HG03342 (cell line): ENCODE measurements at regions not wholly inside any gene's neighbourhood (a gene's known extent, or its start where the extent isn't known, plus 50 kb on each side); places are given as distances from the start of the nearest gene placed in this dataset.

Source experiments
- ATAC-seq: cut with Tn5 transposase; IDR thresholded peaks from one replicate; pipeline ENCODE4 v1.9.1; 2021; ENCODE audit warnings: mild to moderate bottlenecking, moderate library complexity; ENCODE audit not compliant: unreplicated experiment

GRCh38 chr18:51789871-51790270 lies 550.1 kb upstream of the DCC start:
- ATAC-seq: no peak

- no peak for ATAC-seq
These were observed 538.5 kb upstream of the DCC start for GRCh38 chr18:51801514-51801913.

- ATAC-seq: no peak
These were observed 537.2 kb upstream of the DCC start for GRCh38 chr18:51802569-51803428.

- no peak for ATAC-seq
These were observed 532.7 kb upstream of the DCC start for GRCh38 chr18:51807336-51807735.

GRCh38 chr18:51811883-51812282 lies 528.1 kb upstream of the DCC start:
- ATAC-seq: peak; percentile 61

- no peak for ATAC-seq
These were observed 526.3 kb upstream of the DCC start for GRCh38 chr18:51813740-51814139.

- no peak for ATAC-seq
These were observed 518.4 kb upstream of the DCC start for GRCh38 chr18:51821610-51822009.

GRCh38 chr18:51824746-51825145 lies 515.3 kb upstream of the DCC start:
- ATAC-seq: no peak

- no peak for ATAC-seq
These were observed 506.1 kb upstream of the DCC start for GRCh38 chr18:51833850-51834249.

- no peak for ATAC-seq
These were observed 491.3 kb upstream of the DCC start for GRCh38 chr18:51848702-51849101.

- ATAC-seq: no peak
These were observed 487.3 kb upstream of the DCC start for GRCh38 chr18:51852681-51853080.

- no peak for ATAC-seq
These were observed 482.0 kb upstream of the DCC start for GRCh38 chr18:51857989-51858388.

GRCh38 chr18:51861046-51861445 lies 479.0 kb upstream of the DCC start:
- ATAC-seq: no peak

GRCh38 chr18:51862051-51862715 lies 477.8 kb upstream of the DCC start:
- no peak for ATAC-seq

GRCh38 chr18:51864219-51864965 lies 475.6 kb upstream of the DCC start:
- no peak for ATAC-seq

- ATAC-seq: no peak
These were observed 474.5 kb upstream of the DCC start for GRCh38 chr18:51865538-51865937.

- ATAC-seq: no peak
These were observed 472.2 kb upstream of the DCC start for GRCh38 chr18:51867767-51868166.

GRCh38 chr18:51878724-51879123 lies 461.3 kb upstream of the DCC start:
- ATAC-seq: no peak

GRCh38 chr18:51879329-51879728 lies 460.7 kb upstream of the DCC start:
- no peak for ATAC-seq

- ATAC-seq: no peak
These were observed 458.6 kb upstream of the DCC start for GRCh38 chr18:51881394-51881793.

GRCh38 chr18:51884039-51884438 lies 456.0 kb upstream of the DCC start:
- ATAC-seq: no peak

- no peak for ATAC-seq
These were observed 449.2 kb upstream of the DCC start for GRCh38 chr18:51890762-51891161.
